HCT116 (cell line): ENCODE measurements at regions not wholly inside any gene's neighbourhood (a gene's known extent, or its start where the extent isn't known, plus 50 kb on each side); places are given as distances from the start of the nearest gene placed in this dataset.

Experiments used
- CBX3 ChIP-seq: IDR thresholded peaks from 2 replicates; pipeline ENCODE4 v1.6.1; 2012; ENCODE audit warnings: low read depth
- EGR1 ChIP-seq: IDR thresholded peaks from 2 replicates; pipeline ENCODE4 v1.6.1; 2012; ENCODE audit warnings: low read depth
- EZH2 ChIP-seq: fragments of 200-600 bp; sonication (generic); IDR thresholded peaks from 2 replicates; pipeline ENCODE4 v1.6.1; 2017; ENCODE audit warnings: antibody characterized with exemption, mixed run types
- JUND ChIP-seq: IDR thresholded peaks from 2 replicates; pipeline ENCODE4 v1.6.1; 2012
- POLR2A ChIP-seq: IDR thresholded peaks from 2 replicates; pipeline ENCODE4 v1.7.0; 2011; ENCODE audit warnings: borderline replicate concordance; ENCODE audit not compliant: insufficient read depth, insufficient read length; ENCODE audit errors: extremely low read depth
- POLR2AphosphoS5 ChIP-seq: IDR thresholded peaks from 2 replicates; pipeline ENCODE4 v1.6.1; 2011; ENCODE audit warnings: mild to moderate bottlenecking, low read depth, low read length, moderate library complexity
- RAD21 ChIP-seq: IDR thresholded peaks from 2 replicates; pipeline ENCODE4 v1.6.1; 2012; ENCODE audit warnings: low read depth, mild to moderate bottlenecking
- REST ChIP-seq: IDR thresholded peaks from 2 replicates; pipeline ENCODE4 v1.6.1; 2012; ENCODE audit warnings: low read depth
- SIN3A ChIP-seq: IDR thresholded peaks from 2 replicates; pipeline ENCODE4 v1.6.1; 2012; ENCODE audit warnings: low read depth
- TCF7L2 ChIP-seq: IDR thresholded peaks from 2 replicates; pipeline ENCODE4 v1.7.0; 2011; ENCODE audit warnings: borderline replicate concordance, inconsistent platforms; ENCODE audit not compliant: insufficient read depth, insufficient read length; ENCODE audit errors: extremely low read depth
- ZFX ChIP-seq: fragments of 450-650 bp; IDR thresholded peaks from 2 replicates; pipeline ENCODE4 v1.6.1; 2017
- TF ChIP-seq, protein P1 (sequence below): IDR thresholded peaks from 2 replicates; pipeline ENCODE4 v1.6.1; 2012
- TF ChIP-seq, protein P2 (sequence below), 3 experiments: fragments of 200-600 bp in 1 of 3; sonication (generic) in 1 of 3; IDR thresholded peaks in 2 of 3; conservative IDR thresholded peaks in 1 of 3; 2 replicates each; pipeline ENCODE4 v1.5.1; 2012 to 2017; ENCODE audit warnings: low read depth in 2 of 3, low read length in 2 of 3, antibody characterized with exemption in 1 of 3, borderline replicate concordance in 1 of 3, control low read depth in 1 of 3, mild to moderate bottlenecking in 1 of 3, mixed read lengths in 1 of 3, mixed run types in 1 of 3, moderate library complexity in 1 of 3; ENCODE audit not compliant: insufficient read depth in 1 of 3

DNA sequence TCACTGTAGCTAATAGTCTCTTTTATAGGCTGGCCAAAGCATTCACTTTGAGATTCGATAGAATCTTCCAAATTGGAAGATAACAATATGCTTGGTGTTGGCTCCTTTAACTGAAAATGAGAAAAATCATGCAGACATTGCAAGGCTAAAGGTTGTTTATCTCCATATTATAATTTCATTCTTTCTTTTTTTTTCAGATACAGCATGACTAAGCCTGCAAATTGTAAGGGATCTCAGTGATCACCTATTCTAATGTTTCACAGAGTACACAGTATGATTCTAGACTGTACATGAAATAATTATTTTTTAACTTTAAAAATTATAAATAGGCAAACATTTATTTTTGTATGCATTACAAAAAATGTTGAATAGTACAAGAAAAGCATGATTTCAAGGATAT is 451.7 kb upstream of the DDI1 start:
- no peak for TF ChIP-seq POLR2AphosphoS5
- TF ChIP-seq POLR2A: no peak
- TF ChIP-seq, protein P1, sequence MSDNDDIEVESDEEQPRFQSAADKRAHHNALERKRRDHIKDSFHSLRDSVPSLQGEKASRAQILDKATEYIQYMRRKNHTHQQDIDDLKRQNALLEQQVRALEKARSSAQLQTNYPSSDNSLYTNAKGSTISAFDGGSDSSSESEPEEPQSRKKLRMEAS: no peak
- TF ChIP-seq, protein P2, sequence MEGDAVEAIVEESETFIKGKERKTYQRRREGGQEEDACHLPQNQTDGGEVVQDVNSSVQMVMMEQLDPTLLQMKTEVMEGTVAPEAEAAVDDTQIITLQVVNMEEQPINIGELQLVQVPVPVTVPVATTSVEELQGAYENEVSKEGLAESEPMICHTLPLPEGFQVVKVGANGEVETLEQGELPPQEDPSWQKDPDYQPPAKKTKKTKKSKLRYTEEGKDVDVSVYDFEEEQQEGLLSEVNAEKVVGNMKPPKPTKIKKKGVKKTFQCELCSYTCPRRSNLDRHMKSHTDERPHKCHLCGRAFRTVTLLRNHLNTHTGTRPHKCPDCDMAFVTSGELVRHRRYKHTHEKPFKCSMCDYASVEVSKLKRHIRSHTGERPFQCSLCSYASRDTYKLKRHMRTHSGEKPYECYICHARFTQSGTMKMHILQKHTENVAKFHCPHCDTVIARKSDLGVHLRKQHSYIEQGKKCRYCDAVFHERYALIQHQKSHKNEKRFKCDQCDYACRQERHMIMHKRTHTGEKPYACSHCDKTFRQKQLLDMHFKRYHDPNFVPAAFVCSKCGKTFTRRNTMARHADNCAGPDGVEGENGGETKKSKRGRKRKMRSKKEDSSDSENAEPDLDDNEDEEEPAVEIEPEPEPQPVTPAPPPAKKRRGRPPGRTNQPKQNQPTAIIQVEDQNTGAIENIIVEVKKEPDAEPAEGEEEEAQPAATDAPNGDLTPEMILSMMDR (IDR thresholded peaks at IDR 0.05 in 2 of 3, conservative IDR thresholded peaks at IDR 0.05 in 1 of 3; ENCODE audit: borderline replicate concordance in 1 of 3, insufficient read depth in 1 of 3, low read depth in 2 of 3, low read length in 2 of 3): no peak
- no peak for TF ChIP-seq JUND
- no peak for TF ChIP-seq RAD21
- TF ChIP-seq CBX3: no peak
- TF ChIP-seq TCF7L2: no peak
- TF ChIP-seq SIN3A: no peak
- no peak for TF ChIP-seq EGR1
- TF ChIP-seq EZH2: no peak
- no peak for TF ChIP-seq REST
- TF ChIP-seq ZFX: no peak
